Ovary (tissue), 7 donors: ENCODE measurements at regions not wholly inside any gene's neighbourhood (a gene's known extent, or its start where the extent isn't known, plus 50 kb on each side); places are given as distances from the start of the nearest gene placed in this dataset.

Source experiments
- DNase-seq, 5 donors: peaks; one replicate each; pipeline ENCODE4 v3.0.0-alpha.2; 2019 to 2020
- H3K27ac ChIP-seq, 2 donors: fragments of 200-600 bp; one replicate each; pipeline versions ENCODE4 v1.5.1 to v1.8.0; 2019 to 2022
- H3K27me3 ChIP-seq: fragments of 200-600 bp; one replicate; pipeline ENCODE4 v1.8.0; 2022
- H3K36me3 ChIP-seq: fragments of 200-600 bp; sonication (generic); one replicate; pipeline ENCODE4 v1.5.1; 2019
- H3K4me1 ChIP-seq: one replicate; pipeline ENCODE4 v1.8.1; 2013; ENCODE audit warnings: mild to moderate bottlenecking, moderate library complexity; ENCODE audit not compliant: insufficient read depth
- H3K4me3 ChIP-seq: fragments of 200-600 bp; sonication (generic); one replicate; pipeline ENCODE4 v1.5.1; 2017
- H3K9me3 ChIP-seq, 2 donors: fragments of 200-600 bp in 1 of 2; sonication (generic) in 1 of 2; one replicate each; pipeline versions ENCODE4 v1.5.1 to v1.8.1; 2013 to 2019; ENCODE audit warnings: mild to moderate bottlenecking in 1 of 2, moderate library complexity in 1 of 2
- CTCF ChIP-seq, 3 donors: fragments of 450-650 bp in 2 of 3; fragments of 200-600 bp in 1 of 3; IDR thresholded peaks; one replicate each; pipeline versions ENCODE4 v1.5.1 to v1.8.0; 2016 to 2022; ENCODE audit warnings: antibody characterized with exemption in 3 of 3, mild to moderate bottlenecking in 1 of 3
- EP300 ChIP-seq: sonication (generic); formaldehyde crosslinking; IDR thresholded peaks from one replicate; pipeline ENCODE4 v1.6.1; 2017; ENCODE audit warnings: antibody characterized with exemption
- POLR2A ChIP-seq: fragments of 450-650 bp; IDR thresholded peaks from one replicate; pipeline ENCODE4 v1.6.1; 2017; ENCODE audit warnings: antibody characterized with exemption, mild to moderate bottlenecking, moderate library complexity
- WGBS, 3 donors: extraction: QIAGEN DNeasy Blood & Tissue Kit in 1 of 3; methylation state at CpG; one replicate each; pipeline versions ENCODE4 v1.1.5 to v1.1.7; 2013 to 2017; 5-methylcytosine and 5-hydroxymethylcytosine counted together
- intact Hi-C, 4 donors: fragments of 100-400 bp; cut with DNase I; formaldehyde crosslinking; loops; one replicate each; pipeline versions ENCODE4 v1.11.0 to v1.15.1; 2022 to 2023
- donor health status: DM: no; HTN: no; CAD: no; lungs with moderate emphysema.
- donor health status: DM: no; HTN: no; CAD: no.
- donor health status: Bipolar disorder and iron deficiency.
- donor health status: DM: no; HTN: no; CAD: no.
- donor health status: DM: yes; HTN: yes; CAD: no.

GRCh38 chr3:194830401-194830800, 144.7 kb downstream of the FAM43A start:
- Histone ChIP-seq H3K36me3 (no peaks in the 10 kb centered on the region), H3K4me3 (no peak overlapping the region), H3K27ac (no peak overlapping the region), H3K27me3 (no peaks in the 10 kb centered on the region), H3K4me1 (no peaks in the 10 kb centered on the region), H3K9me3 (no peaks in the 10 kb centered on the region)
- WGBS, 3 donors = 63 to 73% (median 65%) methylated on average over 6 of the region's 6 CpGs
- intact Hi-C loops = no loop called here
- no peak for DNase-seq
- TF ChIP-seq POLR2A (no peak), CTCF (IDR thresholded peaks at IDR 0.05) (no peak), EP300 (no peak)

GRCh38 chr3:194830978-194831377, 145.3 kb downstream of the FAM43A start:
- 87 to 94% (median 93%) methylated on average over 1 of the region's 1 CpG for WGBS, 3 donors
- Histone ChIP-seq H3K9me3 (no peaks in the 10 kb centered on the region), H3K4me1 (no peaks in the 10 kb centered on the region), H3K27ac (no peak overlapping the region), H3K4me3 (no peak overlapping the region), H3K27me3 (no peaks in the 10 kb centered on the region), H3K36me3 (no peaks in the 10 kb centered on the region)
- no peak for DNase-seq
- intact Hi-C loops = no loop called here
- no peak for TF ChIP-seq CTCF (IDR thresholded peaks at IDR 0.05)
- TF ChIP-seq POLR2A = no peak
- no peak for TF ChIP-seq EP300

- Histone ChIP-seq H3K4me3 (no peak overlapping the region), H3K36me3 (no peaks in the 10 kb centered on the region), H3K4me1 (no peaks in the 10 kb centered on the region), H3K9me3 (no peaks in the 10 kb centered on the region), H3K27me3 (no peaks in the 10 kb centered on the region), H3K27ac (no peak overlapping the region)
- intact Hi-C loops = no loop called here
- no peak for TF ChIP-seq EP300
- TF ChIP-seq POLR2A = no peak
- TF ChIP-seq CTCF (IDR thresholded peaks at IDR 0.05) = no peak
- no peak for DNase-seq
- WGBS, 3 donors = 66 to 76% (median 66%) methylated on average over 5 of the region's 5 CpGs
Observed at GRCh38 chr3:194832346-194833104, 146.8 kb downstream of the FAM43A start.

GRCh38 chr3:194833114-194833910, 147.6 kb downstream of the FAM43A start:
- 91 to 98% (median 91%) methylated on average over 14 of the region's 14 CpGs for WGBS, 3 donors
- TF ChIP-seq EP300 = no peak
- TF ChIP-seq POLR2A = no peak
- TF ChIP-seq CTCF (IDR thresholded peaks at IDR 0.05) = no peak
- Histone ChIP-seq H3K4me1 (no peaks in the 10 kb centered on the region), H3K27me3 (no peaks in the 10 kb centered on the region), H3K4me3 (no peak overlapping the region), H3K27ac (no peak overlapping the region), H3K9me3 (no peaks in the 10 kb centered on the region), H3K36me3 (no peaks in the 10 kb centered on the region)
- intact Hi-C loops = no loop called here
- DNase-seq = no peak
